HG02870 (cell line): ENCODE measurements at regions not wholly inside any gene's neighbourhood (a gene's known extent, or its start where the extent isn't known, plus 50 kb on each side); places are given as distances from the start of the nearest gene placed in this dataset.
"Not testable (repeated sequence)": the region's sequence is repeated elsewhere in the genome, so short reads cannot be mapped to it uniquely, and the experiment has no call there.

Experiments used
- ATAC-seq: cut with Tn5 transposase; IDR thresholded peaks from one replicate; pipeline ENCODE4 v1.9.1; 2021; ENCODE audit warnings: mild to moderate bottlenecking, moderate library complexity; ENCODE audit not compliant: unreplicated experiment

- ATAC-seq = no peak
Measured at GRCh38 chr13:103607995-103608394, 541.8 kb upstream of the SLC10A2 start.

- ATAC-seq = no peak
Measured at GRCh38 chr13:103605546-103606326, 539.5 kb upstream of the SLC10A2 start.

GRCh38 chr13:103599870-103600269 is 533.7 kb upstream of the SLC10A2 start:
- ATAC-seq = not testable (repeated sequence)

GRCh38 chr13:103598671-103599070 is 532.5 kb upstream of the SLC10A2 start:
- ATAC-seq = no peak

DNA sequence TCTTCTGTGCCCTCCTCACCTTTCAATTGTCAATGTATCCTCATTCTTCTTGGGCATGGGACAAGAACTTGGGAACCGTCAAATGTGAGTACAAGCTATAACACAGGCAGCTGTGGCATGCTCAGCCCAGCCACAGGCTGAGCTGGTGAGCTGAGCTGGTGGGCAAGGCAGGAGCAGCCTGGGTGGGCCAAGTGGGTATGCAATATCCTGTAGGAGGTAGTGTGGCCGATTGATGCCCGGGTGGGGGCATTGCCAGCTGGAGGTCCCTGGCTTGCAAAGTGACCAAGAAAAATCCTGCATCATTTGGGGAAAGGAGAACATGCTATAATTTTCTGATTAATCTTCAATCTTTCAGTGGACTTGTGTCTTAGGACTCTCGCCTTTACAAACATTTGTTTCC is 507.2 kb upstream of the SLC10A2 start:
- ATAC-seq = no peak

DNA sequence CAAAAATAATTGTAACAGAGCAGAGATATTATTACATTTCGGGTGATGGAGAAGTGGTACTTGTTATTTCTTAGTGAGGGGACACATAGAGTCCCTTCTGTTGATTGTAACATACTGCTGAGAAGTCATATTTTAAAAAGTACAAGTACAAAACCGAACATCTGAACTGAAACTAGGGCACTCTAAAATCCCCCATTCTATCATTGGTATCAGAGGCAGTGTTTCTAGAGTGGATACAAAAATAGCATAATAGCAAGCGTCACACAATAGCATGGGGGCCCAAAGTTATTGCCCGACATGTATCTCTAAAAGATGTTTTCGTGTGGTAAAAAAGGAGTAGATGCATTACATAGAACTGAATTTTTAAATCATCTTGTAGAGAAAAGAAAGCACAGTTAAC is 502.1 kb upstream of the SLC10A2 start:
- no peak for ATAC-seq

- no peak for ATAC-seq
Measured at GRCh38 chr13:103557878-103558277, 491.7 kb upstream of the SLC10A2 start.

DNA sequence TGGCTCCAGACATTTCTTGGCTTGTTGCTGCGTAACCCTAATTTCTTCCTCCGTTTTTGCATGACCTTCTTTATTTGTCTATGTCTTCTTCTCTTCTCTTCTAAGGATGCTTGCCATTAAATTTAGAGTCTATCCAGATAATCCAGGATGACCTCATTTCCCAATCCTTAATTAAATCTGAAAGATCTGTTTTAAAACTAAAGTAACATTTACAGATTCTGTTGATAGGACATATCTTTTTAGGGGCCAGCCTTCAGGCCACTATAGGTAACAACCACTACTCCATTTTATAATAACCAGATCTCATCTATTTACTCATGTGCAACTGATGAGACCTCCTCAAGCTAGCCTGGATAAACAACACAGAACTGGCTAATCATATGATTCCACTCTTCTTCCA is 490.5 kb upstream of the SLC10A2 start:
- ATAC-seq = no peak

DNA sequence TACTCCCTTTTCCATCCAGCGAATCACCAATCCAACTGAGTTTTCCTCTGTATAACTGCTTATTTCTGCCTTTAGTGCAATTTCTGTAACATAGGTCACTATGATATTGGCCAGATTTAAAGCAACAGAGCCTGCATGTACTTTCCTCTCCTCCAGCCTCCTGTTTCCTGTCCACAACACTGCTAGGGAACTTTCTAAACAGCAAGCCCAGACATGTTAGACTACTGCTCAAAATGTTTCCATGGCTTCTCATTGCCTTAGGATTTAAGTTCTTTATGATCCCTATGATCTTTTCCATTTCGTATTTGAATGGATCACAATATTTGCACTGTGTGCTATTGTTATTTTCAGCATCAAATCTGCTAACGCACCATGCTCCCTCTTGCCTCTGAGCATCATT is 481.7 kb upstream of the SLC10A2 start:
- ATAC-seq = no peak

GRCh38 chr13:103546271-103546670 is 480.1 kb upstream of the SLC10A2 start:
- no peak for ATAC-seq

DNA sequence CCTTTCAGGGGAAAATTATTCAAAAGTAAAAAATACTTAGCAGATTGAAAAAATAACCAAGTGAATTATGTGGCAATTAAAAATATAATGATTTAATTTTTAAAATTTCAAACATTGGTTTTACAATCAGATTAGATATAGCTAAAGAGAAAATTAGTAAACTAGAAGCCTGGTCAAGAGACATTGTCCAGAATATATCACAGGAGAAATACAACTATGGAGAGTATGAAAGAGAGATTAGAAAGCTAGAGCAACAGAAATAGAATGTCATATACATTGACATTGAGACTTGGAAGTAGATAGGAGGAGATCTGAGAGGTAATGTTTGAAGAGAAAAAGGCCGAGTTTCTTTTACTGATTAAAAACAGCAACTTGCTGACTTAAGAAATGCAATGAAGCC is 476.4 kb upstream of the SLC10A2 start:
- ATAC-seq = no peak

DNA sequence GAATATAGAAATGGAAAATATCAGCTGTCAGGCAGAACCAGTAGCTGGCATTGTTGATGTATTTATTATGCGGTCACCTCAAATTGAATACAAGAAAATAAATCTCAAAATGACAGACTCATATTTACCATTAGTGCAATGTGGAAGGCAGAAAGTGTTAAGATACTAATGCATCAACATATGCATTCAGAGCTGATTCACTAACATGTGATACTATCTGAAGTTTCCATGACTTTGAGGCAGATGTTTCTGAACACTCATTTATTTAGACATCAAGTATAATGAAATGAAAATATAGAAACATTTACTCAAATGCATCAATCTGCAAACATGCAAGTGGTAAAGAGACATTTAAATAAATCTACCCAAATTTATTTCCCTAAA is 474.2 kb upstream of the SLC10A2 start:
- ATAC-seq = no peak

- ATAC-seq = no peak
Measured at GRCh38 chr13:103539721-103540381, 473.6 kb upstream of the SLC10A2 start.

GRCh38 chr13:103539265-103539664 is 473.0 kb upstream of the SLC10A2 start:
- ATAC-seq = no peak

DNA sequence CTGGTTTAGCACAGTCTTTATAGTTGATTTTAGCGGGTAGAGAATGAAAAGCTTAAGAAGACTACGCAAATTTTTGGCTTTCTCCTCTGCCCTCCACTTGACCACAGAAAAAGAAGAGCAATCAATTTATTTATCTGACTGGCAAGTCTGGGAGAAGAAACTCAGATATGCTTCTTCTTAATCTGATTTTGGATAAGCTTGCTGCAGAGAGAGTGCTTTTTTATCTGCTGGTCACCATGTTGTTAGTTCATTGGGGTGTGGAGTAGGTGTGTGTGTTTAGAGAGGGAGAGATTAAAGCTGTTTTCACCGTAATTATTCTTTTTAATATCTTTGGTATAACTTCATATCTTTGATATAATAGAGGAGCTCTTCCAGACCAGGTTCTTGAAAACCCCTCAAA is 471.4 kb upstream of the SLC10A2 start:
- no peak for ATAC-seq

GRCh38 chr13:103531278-103531677 is 465.1 kb upstream of the SLC10A2 start:
- no peak for ATAC-seq

- ATAC-seq = no peak
Measured at GRCh38 chr13:103528437-103528836, 462.2 kb upstream of the SLC10A2 start.

- ATAC-seq = no peak
Measured at GRCh38 chr13:103525530-103525929, 459.3 kb upstream of the SLC10A2 start.

- ATAC-seq = no peak
Measured at GRCh38 chr13:103523858-103524257, 457.6 kb upstream of the SLC10A2 start.

- ATAC-seq = no peak
Measured at GRCh38 chr13:103521532-103521931, 455.3 kb upstream of the SLC10A2 start.

DNA sequence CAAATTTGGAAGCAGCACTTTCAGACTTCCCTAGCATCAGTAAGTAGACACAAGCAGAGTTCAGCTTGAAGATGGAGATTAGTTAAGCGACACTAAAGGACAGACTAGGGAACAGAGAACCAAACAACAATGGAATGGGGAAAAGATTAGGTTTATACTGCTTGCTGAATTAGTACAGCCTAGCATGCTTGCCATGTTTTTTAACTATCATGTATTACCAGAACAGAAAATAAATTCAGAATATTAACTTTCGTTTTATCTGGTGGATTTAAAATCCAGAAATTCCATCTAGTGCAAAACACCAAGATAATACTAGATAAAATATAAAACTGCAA is 451.5 kb upstream of the SLC10A2 start:
- no peak for ATAC-seq

- ATAC-seq = no peak
Measured at GRCh38 chr13:103517066-103517767, 451.0 kb upstream of the SLC10A2 start.
